ENCODE measurements at regions not wholly inside any gene's neighbourhood (a gene's known extent, or its start where the extent isn't known, plus 50 kb on each side); places are given as distances from the start of the nearest gene placed in this dataset.

DNA sequence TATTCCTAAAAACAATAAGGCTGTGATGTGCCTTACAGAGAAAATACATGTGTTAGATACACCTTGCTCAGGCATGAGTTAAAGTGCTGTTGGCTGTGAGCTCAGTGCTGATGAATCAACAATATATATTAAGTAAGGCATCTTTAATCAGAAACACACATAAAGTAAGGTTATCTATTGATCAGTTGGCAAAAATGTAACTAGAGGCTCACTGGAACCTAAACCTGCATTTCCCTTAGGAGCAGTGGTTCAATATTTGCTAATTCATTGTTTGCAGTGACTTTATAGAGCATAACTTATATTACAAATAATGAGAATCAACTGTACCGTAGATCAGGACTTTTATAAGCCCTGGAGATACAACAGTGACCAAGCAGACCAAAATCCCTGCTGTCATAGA lies 77.0 kb upstream of the CYP1B1 start:
- TF ChIP-seq POLR2AphosphoS5 (IDR thresholded peaks at IDR 0.05; ENCODE audit: low read depth, low read length), result no peak
- TF ChIP-seq TAF1 (IDR thresholded peaks at IDR 0.05; ENCODE audit: borderline replicate concordance, insufficient read depth, low read length), result no peak
- no peak for TF ChIP-seq FOXP2 (optimal IDR thresholded peaks at IDR 0.05; ENCODE audit: borderline replicate concordance, extremely low read depth, extremely low read length, insufficient read depth)
- TF ChIP-seq, protein P1, sequence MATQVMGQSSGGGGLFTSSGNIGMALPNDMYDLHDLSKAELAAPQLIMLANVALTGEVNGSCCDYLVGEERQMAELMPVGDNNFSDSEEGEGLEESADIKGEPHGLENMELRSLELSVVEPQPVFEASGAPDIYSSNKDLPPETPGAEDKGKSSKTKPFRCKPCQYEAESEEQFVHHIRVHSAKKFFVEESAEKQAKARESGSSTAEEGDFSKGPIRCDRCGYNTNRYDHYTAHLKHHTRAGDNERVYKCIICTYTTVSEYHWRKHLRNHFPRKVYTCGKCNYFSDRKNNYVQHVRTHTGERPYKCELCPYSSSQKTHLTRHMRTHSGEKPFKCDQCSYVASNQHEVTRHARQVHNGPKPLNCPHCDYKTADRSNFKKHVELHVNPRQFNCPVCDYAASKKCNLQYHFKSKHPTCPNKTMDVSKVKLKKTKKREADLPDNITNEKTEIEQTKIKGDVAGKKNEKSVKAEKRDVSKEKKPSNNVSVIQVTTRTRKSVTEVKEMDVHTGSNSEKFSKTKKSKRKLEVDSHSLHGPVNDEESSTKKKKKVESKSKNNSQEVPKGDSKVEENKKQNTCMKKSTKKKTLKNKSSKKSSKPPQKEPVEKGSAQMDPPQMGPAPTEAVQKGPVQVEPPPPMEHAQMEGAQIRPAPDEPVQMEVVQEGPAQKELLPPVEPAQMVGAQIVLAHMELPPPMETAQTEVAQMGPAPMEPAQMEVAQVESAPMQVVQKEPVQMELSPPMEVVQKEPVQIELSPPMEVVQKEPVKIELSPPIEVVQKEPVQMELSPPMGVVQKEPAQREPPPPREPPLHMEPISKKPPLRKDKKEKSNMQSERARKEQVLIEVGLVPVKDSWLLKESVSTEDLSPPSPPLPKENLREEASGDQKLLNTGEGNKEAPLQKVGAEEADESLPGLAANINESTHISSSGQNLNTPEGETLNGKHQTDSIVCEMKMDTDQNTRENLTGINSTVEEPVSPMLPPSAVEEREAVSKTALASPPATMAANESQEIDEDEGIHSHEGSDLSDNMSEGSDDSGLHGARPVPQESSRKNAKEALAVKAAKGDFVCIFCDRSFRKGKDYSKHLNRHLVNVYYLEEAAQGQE (IDR thresholded peaks at IDR 0.05; ENCODE audit: insufficient read depth in 1 of 2, low read depth in 2 of 2, low read length in 2 of 2), result no peak
- TF ChIP-seq SIN3A (IDR thresholded peaks at IDR 0.05; ENCODE audit: borderline replicate concordance, insufficient read depth, low read length), result no peak

All from PFSK-1 (cell line).